ENCODE measurements at regions not wholly inside any gene's neighbourhood (a gene's known extent, or its start where the extent isn't known, plus 50 kb on each side); places are given as distances from the start of the nearest gene placed in this dataset.
A peak's percentile ranks its signal among the peaks of the same experiment; 100 is the strongest.

DNA sequence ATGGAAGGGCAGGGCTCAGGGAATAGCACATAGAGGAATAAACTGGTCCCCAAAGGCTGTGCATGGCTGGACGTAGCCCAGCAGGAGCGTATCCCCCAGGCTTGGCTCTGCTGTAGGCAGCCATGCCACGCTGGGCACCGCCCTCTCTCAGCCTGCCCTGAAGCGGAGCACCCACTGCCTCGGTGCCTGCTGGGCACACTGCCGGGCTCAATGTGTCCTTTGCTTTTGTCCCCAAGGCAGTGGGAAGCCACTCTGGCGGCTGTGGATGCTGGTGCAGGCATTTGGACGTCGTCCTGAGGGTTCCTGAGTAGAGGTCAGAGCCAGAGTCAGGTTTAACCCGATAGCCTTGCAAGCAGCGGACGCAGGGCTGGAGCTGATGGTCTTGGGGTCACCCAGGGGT lies 141.0 kb downstream of the ENGASE start:
- no peak for DNase-seq

- no peak for DNase-seq
These were observed 140.4 kb downstream of the ENGASE start for GRCh38 chr17:79214940-79215604.

DNA sequence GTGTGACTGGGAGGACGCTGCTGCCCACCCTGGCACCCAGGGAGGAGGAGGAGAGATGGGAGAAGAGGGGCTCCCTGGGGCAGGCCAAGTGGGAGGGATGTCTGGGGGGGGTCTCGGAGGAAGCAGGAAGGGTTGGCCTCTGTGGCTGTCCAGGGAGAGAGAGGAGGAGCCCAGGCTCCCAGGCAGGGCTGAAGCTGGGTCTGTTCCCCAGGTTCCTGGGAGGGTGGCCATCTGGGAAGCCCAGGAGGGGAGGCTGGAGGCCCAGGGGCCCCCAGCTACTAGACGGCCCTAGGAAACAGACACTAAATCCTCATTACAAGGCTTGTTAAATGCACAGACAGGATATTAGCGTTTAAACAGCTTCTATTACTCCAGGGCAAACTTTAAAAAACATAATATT lies 139.8 kb downstream of the ENGASE start:
- DNase-seq, result no peak

- no peak for DNase-seq
These were observed 138.7 kb downstream of the ENGASE start for GRCh38 chr17:79213305-79213704.

DNA sequence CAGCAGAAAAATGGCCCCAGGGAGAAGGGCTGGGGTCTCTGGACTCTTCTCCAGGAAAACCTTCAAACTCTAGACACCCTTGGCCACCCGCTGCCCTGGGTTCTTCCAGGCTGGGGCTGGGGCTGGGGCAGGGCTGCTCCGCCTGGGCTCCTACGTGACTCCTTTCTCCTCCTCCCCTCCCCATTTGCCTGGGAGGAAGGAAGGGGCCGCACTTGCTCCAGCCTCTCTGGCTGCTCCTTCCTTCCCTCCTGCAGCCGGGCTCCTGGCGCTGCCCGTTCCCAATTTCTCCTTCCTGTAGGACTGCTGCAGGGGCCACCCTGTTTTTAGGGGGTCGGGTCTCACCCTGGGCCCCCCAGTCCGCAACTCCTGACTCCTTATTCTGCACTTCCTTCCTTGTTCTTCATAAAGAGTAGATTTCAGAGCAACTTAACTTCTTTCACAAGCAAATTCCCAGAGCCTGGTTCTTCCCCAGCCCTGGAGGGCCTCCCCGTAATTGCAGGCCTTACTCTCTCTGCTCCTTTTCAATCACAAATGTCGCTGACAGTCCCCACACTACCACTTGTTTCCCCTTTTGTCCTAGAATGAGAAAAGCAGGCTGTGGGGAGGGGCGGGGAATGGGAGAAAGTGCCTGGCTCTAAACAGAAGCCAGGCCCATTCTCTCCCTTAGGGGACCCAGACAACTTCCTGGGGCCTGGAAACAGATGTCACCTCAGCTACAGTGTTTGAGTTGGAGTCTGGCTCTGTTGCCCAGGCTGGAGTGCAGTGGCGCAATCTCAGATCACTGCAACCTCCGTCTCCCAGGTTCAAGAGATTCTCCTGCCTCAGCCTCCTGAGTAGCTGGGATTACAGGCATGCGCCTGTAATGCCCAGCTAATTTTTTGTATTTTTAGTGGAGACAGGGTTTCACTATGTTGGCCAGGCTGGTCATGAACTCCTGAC lies 137.8 kb downstream of the ENGASE start:
- DNase-seq, result no peak

GRCh38 chr17:79211061-79211770 lies 136.6 kb downstream of the ENGASE start:
- DNase-seq, result no peak

GRCh38 chr17:79210638-79211037 lies 136.0 kb downstream of the ENGASE start:
- DNase-seq, result no peak

GRCh38 chr17:79207960-79208359 lies 133.3 kb downstream of the ENGASE start:
- DNase-seq, result no peak

DNA sequence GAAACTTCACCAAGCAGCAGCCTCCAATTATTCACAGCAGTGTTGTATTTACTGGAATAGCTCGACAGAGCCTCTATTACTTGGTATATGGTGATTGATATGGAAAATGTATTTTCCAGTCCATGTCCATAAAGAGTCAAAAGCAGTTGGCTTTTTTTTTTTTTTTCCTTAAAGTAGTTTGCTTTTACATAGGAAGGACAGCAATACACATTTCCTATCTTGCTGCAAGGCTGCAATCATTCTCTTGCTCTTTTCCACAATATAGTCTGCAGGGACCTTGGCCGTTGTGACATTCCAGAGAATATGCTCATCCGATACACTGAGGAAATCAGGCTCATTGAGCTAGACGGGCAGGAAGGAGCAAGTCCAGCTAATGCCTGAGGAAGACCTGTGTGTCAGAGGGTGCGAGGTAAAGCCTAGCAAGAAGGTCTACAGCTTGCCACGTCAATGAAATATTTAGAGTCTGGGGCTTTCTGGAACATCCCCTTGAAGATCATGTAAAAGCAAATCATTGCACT lies 131.1 kb downstream of the ENGASE start:
- no peak for DNase-seq

GRCh38 chr17:79204261-79204660 lies 129.6 kb downstream of the ENGASE start:
- no peak for DNase-seq

DNA sequence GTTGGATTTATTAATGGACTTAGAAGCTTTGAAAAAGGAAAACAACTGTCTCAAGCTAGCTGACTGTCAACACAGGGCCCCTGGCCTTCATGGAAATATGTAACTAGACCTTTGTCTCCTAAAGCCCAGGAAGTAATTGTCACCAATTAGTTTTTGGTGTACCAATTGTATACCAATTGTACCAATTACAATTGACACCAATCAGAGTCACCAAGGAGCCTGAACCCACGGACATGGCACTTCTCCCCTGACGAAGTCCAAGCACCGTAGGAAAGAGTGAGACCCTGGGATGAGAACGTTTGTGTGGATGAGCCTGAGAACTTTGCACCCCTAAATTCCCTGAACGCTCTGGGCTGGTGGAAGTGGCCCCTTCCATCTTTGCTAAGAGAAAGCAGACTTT lies 129.0 kb downstream of the ENGASE start:
- DNase-seq, result no peak

GRCh38 chr17:79203016-79203415 lies 128.4 kb downstream of the ENGASE start:
- no peak for DNase-seq

DNA sequence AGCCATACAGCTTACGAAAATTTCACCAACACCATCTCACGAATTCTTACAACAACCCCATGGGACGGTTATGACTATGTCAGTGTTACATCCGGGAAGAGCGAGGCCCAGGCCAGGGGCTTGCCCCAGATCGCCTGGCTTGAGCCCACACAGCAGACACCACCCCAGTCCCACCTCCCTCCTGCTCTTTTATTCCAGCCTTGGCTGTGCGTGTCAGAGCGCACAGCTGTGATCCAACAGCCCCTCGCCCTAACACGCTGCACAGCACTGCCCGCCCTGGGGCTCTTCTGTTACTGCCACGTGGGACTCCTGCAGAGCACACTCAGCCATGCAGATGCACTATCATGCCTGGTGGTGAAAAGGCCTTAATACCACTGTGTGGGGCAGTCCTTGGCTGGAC lies 127.9 kb downstream of the ENGASE start:
- DNase-seq, result no peak

GRCh38 chr17:79201536-79202227 lies 127.1 kb downstream of the ENGASE start:
- DNase-seq, result no peak

GRCh38 chr17:79201119-79201518 lies 126.5 kb downstream of the ENGASE start:
- DNase-seq, result no peak

DNA sequence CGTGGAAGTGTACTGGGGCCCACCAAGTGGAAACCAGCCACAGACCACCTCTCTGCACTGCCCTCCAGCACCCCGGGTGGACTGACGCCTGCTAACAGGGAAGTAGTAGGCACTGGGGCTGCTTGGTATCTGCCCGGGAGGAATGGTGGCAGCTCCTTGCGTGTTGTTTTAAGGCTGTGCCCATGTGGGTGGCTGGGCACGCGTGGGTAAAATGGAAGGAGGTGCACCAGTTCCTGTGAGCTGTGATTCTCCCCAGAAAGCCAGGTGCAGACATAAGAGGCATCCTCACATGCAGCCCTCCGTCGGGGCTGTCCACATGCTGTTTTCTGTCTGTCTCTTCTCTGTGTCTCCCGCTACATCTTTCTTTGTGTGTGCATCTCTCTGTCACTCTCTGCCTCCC lies 122.3 kb downstream of the ENGASE start:
- no peak for DNase-seq

DNA sequence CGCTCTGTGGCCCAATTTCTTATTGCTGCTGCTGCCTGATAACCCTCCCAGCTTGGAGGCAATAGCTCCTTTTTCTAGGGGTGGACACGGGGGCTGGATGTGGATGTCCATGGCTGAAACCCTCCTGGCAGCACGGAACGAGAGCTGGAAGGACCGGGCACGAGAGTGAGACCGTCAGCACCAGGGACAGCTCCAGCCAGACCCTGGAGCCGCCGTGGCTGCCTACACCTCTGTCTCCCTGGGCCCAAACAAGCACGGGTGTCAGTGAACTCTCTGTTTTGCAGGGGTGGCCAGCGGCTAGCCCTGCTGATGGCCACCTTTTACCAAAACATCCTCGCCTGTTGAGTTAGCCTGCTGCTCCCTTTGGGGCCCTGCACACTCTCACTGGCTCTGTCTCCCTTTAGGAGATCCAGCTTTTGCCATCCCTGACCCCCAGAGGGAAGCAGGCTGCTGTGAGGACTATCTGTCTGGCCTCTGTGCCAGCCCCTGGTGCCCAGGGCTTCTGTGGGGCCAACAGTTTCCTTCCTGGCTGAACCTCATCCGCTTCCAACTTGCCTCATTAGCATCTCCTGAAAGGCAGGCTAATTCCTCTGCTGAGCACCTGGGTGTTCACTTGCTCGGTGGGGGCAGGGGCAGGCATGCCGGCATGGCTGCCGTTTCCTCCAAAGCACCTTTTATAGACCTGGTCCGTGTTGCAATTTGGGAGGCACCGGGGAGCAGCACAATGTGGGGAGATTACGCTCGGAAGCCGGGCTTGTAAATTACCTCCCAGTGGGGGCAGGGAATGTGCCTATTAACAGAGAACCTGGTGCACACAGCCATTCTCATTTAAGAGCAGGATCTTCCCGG lies 118.1 kb downstream of the ENGASE start:
- DNase-seq, result peak; percentile 6

- DNase-seq, result no peak
These were observed 116.8 kb downstream of the ENGASE start for GRCh38 chr17:79191270-79191934.

DNA sequence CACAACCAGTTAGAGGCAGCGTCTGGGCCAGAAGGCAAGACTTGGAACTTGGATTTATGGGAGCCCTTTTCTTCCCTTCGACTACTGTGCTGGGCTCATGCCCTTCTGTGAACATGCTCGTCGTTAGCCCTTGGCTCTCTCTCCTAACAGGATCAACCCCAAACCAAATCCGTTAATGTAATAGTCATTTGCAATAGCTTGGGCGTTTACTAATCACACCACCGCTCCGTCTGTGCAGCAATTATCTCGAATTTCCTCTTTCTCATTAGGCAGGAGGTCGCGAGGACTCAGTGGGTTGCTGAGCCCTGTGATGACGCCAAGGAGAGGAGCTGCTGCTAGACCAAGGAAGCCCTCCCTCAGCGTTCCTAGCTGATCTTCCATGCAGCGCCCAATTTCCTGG lies 114.7 kb downstream of the ENGASE start:
- no peak for DNase-seq

DNA sequence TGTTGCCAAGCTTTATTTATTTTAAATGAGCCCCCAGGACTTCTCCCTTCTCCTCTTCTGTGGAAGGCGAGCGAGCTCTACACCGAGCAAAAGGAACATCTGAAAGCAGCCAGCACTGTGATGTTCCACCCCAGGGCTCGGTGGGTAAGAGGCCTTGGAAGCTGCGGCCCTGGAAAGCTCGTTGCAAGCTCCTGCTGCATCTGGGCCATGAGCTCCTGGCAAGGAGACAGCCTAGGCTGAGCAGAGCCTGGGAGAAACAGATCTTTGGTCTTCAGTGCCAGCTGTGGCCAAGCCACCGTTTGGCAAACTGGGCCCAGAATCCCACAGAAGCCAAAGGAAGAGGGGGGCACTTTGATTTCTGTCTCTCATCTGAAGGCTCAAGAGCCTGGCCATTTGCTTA lies 114.1 kb downstream of the ENGASE start:
- no peak for DNase-seq

- DNase-seq, result no peak
These were observed 113.4 kb downstream of the ENGASE start for GRCh38 chr17:79188048-79188447.

Data from activated CD4-positive, alpha-beta T cell treated with anti-CD3 and anti-CD28 coated beads, Interleukin-10, Interleukin-2, amounts not matched to agents 100 ng/mL and 50 ng/mL, durations not matched to agents 16 hours and 8 hours (primary cell).